Right lung (tissue), 2 donors: ENCODE measurements at regions not wholly inside any gene's neighbourhood (a gene's known extent, or its start where the extent isn't known, plus 50 kb on each side); places are given as distances from the start of the nearest gene placed in this dataset.

Source experiments
- DNase-seq, 2 donors: peaks; one replicate each; pipeline ENCODE4 v3.0.0-alpha.2; 2013

DNA sequence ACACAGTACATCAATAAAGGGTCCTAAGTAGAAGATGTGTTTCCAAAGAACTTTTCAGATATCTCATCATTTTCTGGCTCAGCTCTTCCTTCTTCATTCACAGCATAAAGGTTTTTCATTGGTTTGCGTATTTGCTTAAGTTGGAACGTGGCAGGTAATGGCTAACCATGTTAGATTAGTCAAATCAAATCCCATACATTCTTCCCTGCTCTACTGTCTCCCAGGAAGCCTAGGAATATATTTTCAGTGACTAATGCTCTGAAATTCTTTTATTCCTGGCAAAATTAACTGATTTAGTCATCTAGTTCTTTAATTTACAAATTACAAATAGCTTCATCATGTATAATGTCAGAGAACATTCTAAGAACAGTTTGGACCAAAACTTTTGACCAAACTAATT is 99.6 kb upstream of the TMEM161B start:
- no peak for DNase-seq

DNA sequence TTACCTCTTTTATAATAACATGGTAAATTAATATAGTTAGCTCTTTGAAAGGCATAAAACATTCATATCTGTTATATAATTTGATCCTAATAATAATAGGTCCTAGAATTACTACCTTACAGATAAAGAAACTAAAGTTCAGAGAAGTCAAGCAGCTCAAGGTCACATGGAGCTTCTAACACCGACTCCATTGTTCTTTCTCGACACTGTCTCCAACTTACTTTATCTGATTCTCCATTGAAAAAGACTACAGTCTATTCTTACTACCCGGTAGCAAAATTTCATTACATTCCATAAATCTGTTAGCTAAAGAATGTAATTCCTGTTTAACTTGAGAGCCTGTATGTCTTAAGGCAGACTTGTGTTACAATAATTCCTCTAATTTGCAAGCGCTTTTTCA is 96.3 kb upstream of the TMEM161B start:
- no peak for DNase-seq

DNA sequence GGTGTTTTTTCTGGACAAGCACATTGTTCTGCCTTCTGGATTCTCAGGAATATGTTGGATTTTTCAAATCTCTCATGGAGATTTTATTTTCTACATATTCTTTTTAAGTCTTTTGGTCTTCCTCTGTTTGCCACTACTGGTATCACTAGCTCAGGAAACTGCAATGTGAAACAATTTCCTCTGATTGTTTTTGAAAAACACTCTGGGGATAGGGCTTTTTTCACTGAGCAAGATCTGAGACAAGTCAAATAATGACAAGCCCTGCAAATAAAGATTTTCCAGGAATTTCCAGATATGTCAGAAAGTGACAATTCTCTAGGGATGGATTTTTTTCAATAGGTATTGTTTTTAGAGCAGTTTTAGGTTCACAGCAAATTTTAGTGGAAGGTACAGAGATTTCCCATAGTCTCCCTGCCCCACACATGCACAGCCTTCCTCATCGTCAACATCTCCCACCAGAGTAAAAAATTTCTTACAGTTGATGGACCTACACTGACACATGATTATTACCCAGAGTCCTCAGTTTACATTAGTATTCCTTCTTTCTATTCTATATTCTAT is 86.9 kb upstream of the TMEM161B start:
- no peak for DNase-seq

DNA sequence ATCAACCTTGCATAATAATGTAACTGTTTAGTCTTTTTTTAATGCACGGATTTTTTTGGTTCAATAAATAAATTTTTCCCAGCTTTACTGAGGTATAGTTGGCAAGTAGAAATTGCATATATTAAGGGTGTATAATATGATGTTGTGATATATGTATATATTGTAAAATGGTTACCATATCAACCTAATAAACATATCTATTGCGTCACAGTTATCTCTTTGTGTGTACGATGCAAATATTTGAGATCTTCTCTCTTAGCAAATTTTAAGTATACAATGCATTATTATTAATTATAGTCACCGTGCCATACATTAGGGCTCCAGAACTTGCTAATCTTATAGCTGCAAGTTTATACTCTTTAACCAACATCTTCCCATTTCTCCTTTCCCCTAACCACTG is 57.2 kb upstream of the TMEM161B start:
- no peak for DNase-seq

DNA sequence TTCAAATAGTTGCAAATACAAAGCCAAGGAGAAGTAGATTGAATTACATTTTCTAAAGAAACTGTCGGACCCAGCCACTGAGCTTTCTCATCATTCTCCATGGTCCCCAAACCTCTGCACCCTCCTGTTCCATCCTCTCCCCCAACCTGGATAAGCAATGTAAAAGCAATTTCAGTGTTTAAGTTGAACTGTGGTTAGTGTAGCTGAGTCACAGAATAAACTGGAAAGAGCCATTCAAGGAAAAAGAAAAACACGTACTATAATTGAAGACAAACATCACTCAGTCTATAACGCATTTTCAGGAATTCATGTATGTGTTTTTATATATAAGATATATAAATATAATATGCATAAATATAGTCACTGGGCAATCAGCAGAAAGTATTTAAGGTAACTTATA is 54.1 kb upstream of the TMEM161B start:
- DNase-seq, result no peak
